ENCODE measurements at regions not wholly inside any gene's neighbourhood (a gene's known extent, or its start where the extent isn't known, plus 50 kb on each side); places are given as distances from the start of the nearest gene placed in this dataset.

DNA sequence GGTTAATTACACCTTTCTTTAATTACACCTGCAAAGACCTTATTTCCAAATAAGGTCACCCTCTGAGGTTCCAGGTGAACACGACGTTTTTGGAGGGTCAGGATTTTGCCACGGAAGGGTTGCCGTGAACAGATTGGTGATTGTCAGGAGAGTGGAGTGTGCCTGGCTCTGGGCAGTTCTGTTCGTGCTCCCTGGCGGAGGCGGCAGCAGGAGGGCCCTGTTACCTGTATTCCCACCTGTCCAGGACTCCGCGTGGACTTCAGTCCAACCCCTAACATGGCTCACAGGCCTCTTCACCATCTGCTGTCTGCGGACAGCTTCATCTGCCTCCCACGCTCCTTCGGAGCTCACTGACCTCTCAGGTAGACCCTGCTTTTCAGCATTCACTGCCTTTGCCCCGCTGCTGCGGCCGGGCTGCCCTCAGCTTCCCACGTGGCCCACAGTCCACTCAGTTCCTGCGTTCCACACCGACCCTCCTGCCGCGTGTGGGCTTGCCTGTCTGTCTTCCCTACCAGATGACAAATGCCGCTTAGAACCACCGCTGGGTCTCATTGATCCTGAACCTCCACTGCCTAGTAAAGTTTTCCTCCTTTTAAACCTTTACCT is 187.5 kb upstream of the DIO3 start:
- Histone ChIP-seq H3K9me3 (ENCODE audit: control insufficient read depth, insufficient read depth, low read depth, low read length) (no peaks in the 10 kb centered on the region), H3K27me3 (ENCODE audit: control insufficient read depth, insufficient read depth, low read length) (no peaks in the 10 kb centered on the region), H3K4me1 (ENCODE audit: control insufficient read depth, insufficient read depth, low read length) (no peaks in the 10 kb centered on the region), H3K27ac (ENCODE audit: low read length) (no peak overlapping the region), H3K36me3 (ENCODE audit: control insufficient read depth, insufficient read depth, low read length) (no peaks in the 10 kb centered on the region), H3K4me3 (ENCODE audit: low read depth in 2 of 2, low read length in 2 of 2) (no peak overlapping the region)
- CTCF ChIA-PET, result no interaction called here
- TF ChIP-seq, protein P1, sequence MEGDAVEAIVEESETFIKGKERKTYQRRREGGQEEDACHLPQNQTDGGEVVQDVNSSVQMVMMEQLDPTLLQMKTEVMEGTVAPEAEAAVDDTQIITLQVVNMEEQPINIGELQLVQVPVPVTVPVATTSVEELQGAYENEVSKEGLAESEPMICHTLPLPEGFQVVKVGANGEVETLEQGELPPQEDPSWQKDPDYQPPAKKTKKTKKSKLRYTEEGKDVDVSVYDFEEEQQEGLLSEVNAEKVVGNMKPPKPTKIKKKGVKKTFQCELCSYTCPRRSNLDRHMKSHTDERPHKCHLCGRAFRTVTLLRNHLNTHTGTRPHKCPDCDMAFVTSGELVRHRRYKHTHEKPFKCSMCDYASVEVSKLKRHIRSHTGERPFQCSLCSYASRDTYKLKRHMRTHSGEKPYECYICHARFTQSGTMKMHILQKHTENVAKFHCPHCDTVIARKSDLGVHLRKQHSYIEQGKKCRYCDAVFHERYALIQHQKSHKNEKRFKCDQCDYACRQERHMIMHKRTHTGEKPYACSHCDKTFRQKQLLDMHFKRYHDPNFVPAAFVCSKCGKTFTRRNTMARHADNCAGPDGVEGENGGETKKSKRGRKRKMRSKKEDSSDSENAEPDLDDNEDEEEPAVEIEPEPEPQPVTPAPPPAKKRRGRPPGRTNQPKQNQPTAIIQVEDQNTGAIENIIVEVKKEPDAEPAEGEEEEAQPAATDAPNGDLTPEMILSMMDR (IDR thresholded peaks at IDR 0.05), result no peak
- TF ChIP-seq SIN3A (IDR thresholded peaks at IDR 0.05; ENCODE audit: borderline replicate concordance, insufficient read depth, low read depth, low read length) (no peak), POLR2AphosphoS5 (IDR thresholded peaks at IDR 0.05; ENCODE audit: low read depth, low read length) (no peak), TCF7L2 (IDR thresholded peaks at IDR 0.05; ENCODE audit: low read depth, low read length) (no peak)
- TF ChIP-seq, protein P2, sequence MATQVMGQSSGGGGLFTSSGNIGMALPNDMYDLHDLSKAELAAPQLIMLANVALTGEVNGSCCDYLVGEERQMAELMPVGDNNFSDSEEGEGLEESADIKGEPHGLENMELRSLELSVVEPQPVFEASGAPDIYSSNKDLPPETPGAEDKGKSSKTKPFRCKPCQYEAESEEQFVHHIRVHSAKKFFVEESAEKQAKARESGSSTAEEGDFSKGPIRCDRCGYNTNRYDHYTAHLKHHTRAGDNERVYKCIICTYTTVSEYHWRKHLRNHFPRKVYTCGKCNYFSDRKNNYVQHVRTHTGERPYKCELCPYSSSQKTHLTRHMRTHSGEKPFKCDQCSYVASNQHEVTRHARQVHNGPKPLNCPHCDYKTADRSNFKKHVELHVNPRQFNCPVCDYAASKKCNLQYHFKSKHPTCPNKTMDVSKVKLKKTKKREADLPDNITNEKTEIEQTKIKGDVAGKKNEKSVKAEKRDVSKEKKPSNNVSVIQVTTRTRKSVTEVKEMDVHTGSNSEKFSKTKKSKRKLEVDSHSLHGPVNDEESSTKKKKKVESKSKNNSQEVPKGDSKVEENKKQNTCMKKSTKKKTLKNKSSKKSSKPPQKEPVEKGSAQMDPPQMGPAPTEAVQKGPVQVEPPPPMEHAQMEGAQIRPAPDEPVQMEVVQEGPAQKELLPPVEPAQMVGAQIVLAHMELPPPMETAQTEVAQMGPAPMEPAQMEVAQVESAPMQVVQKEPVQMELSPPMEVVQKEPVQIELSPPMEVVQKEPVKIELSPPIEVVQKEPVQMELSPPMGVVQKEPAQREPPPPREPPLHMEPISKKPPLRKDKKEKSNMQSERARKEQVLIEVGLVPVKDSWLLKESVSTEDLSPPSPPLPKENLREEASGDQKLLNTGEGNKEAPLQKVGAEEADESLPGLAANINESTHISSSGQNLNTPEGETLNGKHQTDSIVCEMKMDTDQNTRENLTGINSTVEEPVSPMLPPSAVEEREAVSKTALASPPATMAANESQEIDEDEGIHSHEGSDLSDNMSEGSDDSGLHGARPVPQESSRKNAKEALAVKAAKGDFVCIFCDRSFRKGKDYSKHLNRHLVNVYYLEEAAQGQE (IDR thresholded peaks at IDR 0.05; ENCODE audit: insufficient read depth in 1 of 2, low read depth in 2 of 2, low read length in 1 of 2), result no peak
- ATAC-seq (no peak), DNase-seq (ENCODE audit: low read depth, low spot score) (no peak)
- intact Hi-C loops (cut with micrococcal nuclease; ENCODE audit: unreplicated experiment), result no loop called here
- BruUV-seq (replicated peaks), result no TSS peak
- POLR2A ChIA-PET, result no interaction called here
- in situ Hi-C loops (cut with HindIII; ENCODE audit: low pct_unique_long_range_greater_than_20kb, low sequenced_read_pairs), result no loop called here

DNA sequence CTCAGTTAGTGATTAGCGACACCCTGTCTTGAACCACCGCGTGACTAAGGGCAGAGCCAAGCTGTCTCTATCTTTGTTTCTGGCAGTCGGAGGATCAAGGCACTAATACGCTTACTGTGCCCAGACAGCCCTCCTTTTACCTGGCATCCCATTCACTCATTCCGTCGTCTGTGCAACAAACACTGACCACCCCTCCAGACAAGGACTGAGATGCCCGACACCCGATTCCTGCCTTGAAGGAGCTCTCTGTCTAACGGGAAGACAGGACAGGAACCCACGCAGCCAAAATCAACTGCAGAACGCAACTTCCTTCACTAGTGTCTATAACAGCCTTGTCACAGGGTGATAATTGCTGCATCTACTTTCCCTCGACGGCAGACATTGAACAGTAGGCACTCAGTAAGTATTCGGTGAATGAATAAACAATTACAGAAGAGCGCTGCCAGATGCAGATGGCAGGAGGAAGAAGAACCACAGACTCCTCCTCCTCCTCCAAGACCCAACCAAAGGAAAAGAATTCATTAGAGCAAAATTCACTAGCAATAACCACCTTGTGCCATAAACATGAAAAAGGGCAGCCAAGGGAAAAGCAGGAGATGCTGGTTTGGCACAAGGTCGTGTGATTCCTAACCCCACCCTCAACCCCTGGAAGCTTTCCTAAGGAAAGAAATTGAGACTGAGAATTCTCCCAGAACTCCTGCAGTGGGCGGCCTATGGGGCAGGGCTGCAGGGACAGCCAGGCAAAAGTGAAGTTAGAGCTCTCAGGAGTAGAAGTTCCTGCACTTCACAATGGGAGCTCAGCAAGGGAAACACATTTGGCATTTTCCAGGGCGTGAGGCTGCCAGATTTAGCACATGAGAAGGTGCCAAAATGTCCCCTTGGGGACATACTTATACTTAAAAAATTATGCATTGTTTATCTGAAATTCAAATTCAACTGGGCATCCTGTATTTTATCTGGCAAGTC is 186.6 kb upstream of the DIO3 start:
- intact Hi-C loops (cut with micrococcal nuclease; ENCODE audit: unreplicated experiment), result no loop called here
- no peak for ATAC-seq
- POLR2A ChIA-PET, result no interaction called here

More for the DNA sequence above, 186.6 kb upstream of the DIO3 start:
- no TSS peak for BruUV-seq (replicated peaks)
- Histone ChIP-seq H3K27me3 (ENCODE audit: control insufficient read depth, insufficient read depth, low read length) (no peaks in the 10 kb centered on the region), H3K4me3 (ENCODE audit: low read depth in 2 of 2, low read length in 2 of 2) (no peak overlapping the region), H3K36me3 (ENCODE audit: control insufficient read depth, insufficient read depth, low read length) (no peaks in the 10 kb centered on the region), H3K4me1 (ENCODE audit: control insufficient read depth, insufficient read depth, low read length) (no peaks in the 10 kb centered on the region), H3K27ac (ENCODE audit: low read length) (no peak overlapping the region), H3K9me3 (ENCODE audit: control insufficient read depth, insufficient read depth, low read depth, low read length) (no peaks in the 10 kb centered on the region; the same call in 1 of the 2 replicates)
- in situ Hi-C loops (cut with HindIII; ENCODE audit: low pct_unique_long_range_greater_than_20kb, low sequenced_read_pairs), result no loop called here
- no peak for DNase-seq (ENCODE audit: low read depth, low spot score)
- CTCF ChIA-PET, result no interaction called here
- TF ChIP-seq, protein P2 (IDR thresholded peaks at IDR 0.05; ENCODE audit: insufficient read depth in 1 of 2, low read depth in 2 of 2, low read length in 1 of 2), result no peak
- TF ChIP-seq, protein P1 (IDR thresholded peaks at IDR 0.05), result no peak
- TF ChIP-seq SIN3A (IDR thresholded peaks at IDR 0.05; ENCODE audit: borderline replicate concordance, insufficient read depth, low read depth, low read length) (no peak), TCF7L2 (IDR thresholded peaks at IDR 0.05; ENCODE audit: low read depth, low read length) (no peak), POLR2AphosphoS5 (IDR thresholded peaks at IDR 0.05; ENCODE audit: low read depth, low read length) (no peak)

Data from Panc1 (cell line).